ENCODE measurements at regions not wholly inside any gene's neighbourhood (a gene's known extent, or its start where the extent isn't known, plus 50 kb on each side); places are given as distances from the start of the nearest gene placed in this dataset.

GRCh38 chr4:13142191-13142590 lies 341.9 kb downstream of the RAB28 start:
- DNase-seq (ENCODE audit: low read depth in 3 of 3, low spot score in 2 of 3) = no peak

GRCh38 chr4:13137390-13137789 lies 346.8 kb downstream of the RAB28 start:
- no peak for DNase-seq (ENCODE audit: low read depth in 3 of 3, low spot score in 2 of 3)

- no peak for DNase-seq (ENCODE audit: low read depth in 3 of 3, low spot score in 2 of 3)
Observed at GRCh38 chr4:13133700-13134099, 350.4 kb downstream of the RAB28 start.

GRCh38 chr4:13130848-13131247 lies 353.3 kb downstream of the RAB28 start:
- DNase-seq (ENCODE audit: low read depth in 3 of 3, low spot score in 2 of 3) = no peak

GRCh38 chr4:13129095-13129494 lies 355.0 kb downstream of the RAB28 start:
- DNase-seq (ENCODE audit: low read depth in 3 of 3, low spot score in 2 of 3) = no peak

- DNase-seq (ENCODE audit: low read depth in 3 of 3, low spot score in 2 of 3) = no peak
Observed at GRCh38 chr4:13126976-13127910, 356.9 kb downstream of the RAB28 start.

- no peak for DNase-seq (ENCODE audit: low read depth in 3 of 3, low spot score in 2 of 3)
Observed at GRCh38 chr4:13118633-13119032, 365.5 kb downstream of the RAB28 start.

- DNase-seq (ENCODE audit: low read depth in 3 of 3, low spot score in 2 of 3) = no peak
Observed at GRCh38 chr4:13117185-13117584, 367.0 kb downstream of the RAB28 start.

GRCh38 chr4:13112030-13112429 lies 372.1 kb downstream of the RAB28 start:
- no peak for DNase-seq (ENCODE audit: low read depth in 3 of 3, low spot score in 2 of 3)

- DNase-seq (ENCODE audit: low read depth in 3 of 3, low spot score in 2 of 3) = no peak
Observed at GRCh38 chr4:13109536-13109935, 374.6 kb downstream of the RAB28 start.

GRCh38 chr4:13108096-13108495 lies 376.0 kb downstream of the RAB28 start:
- no peak for DNase-seq (ENCODE audit: low read depth in 3 of 3, low spot score in 2 of 3)

GRCh38 chr4:13103382-13104015 lies 380.6 kb downstream of the RAB28 start:
- no peak for DNase-seq (ENCODE audit: low read depth in 3 of 3, low spot score in 2 of 3)

GRCh38 chr4:13102092-13102742 lies 381.9 kb downstream of the RAB28 start:
- no peak for DNase-seq (ENCODE audit: low read depth in 3 of 3, low spot score in 2 of 3)

GRCh38 chr4:13097971-13098370 lies 386.2 kb downstream of the RAB28 start:
- no peak for DNase-seq (ENCODE audit: low read depth in 3 of 3, low spot score in 2 of 3)

- no peak for DNase-seq (ENCODE audit: low read depth in 3 of 3, low spot score in 2 of 3)
Observed at GRCh38 chr4:13095722-13096121, 388.4 kb downstream of the RAB28 start.

GRCh38 chr4:13093170-13093569 lies 391.0 kb downstream of the RAB28 start:
- DNase-seq (ENCODE audit: low read depth in 3 of 3, low spot score in 2 of 3) = no peak

GRCh38 chr4:13092702-13093101 lies 391.4 kb downstream of the RAB28 start:
- no peak for DNase-seq (ENCODE audit: low read depth in 3 of 3, low spot score in 2 of 3)

- DNase-seq (ENCODE audit: low read depth in 3 of 3, low spot score in 2 of 3) = no peak
Observed at GRCh38 chr4:13089659-13089998, 394.5 kb downstream of the RAB28 start.

GRCh38 chr4:13088726-13089658 lies 395.1 kb downstream of the RAB28 start:
- DNase-seq (ENCODE audit: low read depth in 3 of 3, low spot score in 2 of 3) = no peak

- DNase-seq (ENCODE audit: low read depth in 3 of 3, low spot score in 2 of 3) = no peak
Observed at GRCh38 chr4:13087041-13087440, 397.1 kb downstream of the RAB28 start.

GRCh38 chr4:13084210-13084609 lies 399.9 kb downstream of the RAB28 start:
- DNase-seq (ENCODE audit: low read depth in 3 of 3, low spot score in 2 of 3) = no peak

All from right renal cortex interstitium (tissue), 3 donors.